ENCODE measurements at regions not wholly inside any gene's neighbourhood (a gene's known extent, or its start where the extent isn't known, plus 50 kb on each side); places are given as distances from the start of the nearest gene placed in this dataset.

DNA sequence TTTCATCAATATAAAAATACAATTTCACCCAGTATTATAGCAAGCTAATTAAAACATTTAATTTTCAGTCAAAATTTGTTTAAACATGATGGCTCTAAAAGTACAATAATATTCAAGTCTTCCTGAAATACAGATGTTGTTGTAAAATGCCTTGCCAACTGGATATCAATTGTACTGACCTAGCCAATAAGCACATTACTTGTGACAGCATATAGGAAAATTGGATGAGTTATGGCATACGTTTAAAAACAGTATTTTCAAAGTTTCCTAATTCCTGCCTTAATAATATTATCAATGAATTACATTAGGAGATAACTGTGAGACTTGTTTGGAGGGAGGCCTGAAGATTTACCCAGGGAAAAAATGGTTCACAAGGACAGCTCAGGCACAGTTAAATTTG is 336.9 kb upstream of the CDH20 start:
- no peak for DNase-seq (ENCODE audit: low spot score)

DNA sequence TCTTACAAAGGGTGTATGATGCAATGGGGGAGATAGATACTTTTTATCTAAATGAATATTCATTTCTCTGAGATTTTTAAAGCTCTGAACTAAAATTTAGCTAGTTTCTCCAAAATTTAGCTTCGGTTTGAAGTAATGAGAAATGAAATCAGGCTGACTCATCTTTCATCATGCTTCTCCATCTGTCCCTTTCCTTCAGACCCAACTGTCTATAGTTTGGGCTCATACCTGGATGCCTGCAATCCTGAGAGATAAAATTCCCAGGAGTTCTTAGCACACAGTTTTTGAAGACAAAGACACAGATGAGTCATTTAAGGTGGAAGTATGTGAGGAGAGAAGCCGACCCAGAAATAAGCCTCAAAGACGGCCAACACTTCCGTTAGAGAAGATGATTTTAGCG is 336.4 kb upstream of the CDH20 start:
- in situ Hi-C loops (cut with HindIII; ENCODE audit: low sequenced_read_pairs) = no loop called here
- no peak for DNase-seq (ENCODE audit: low spot score)

More for the DNA sequence above, 336.9 kb upstream of the CDH20 start:
- in situ Hi-C loops (cut with HindIII; ENCODE audit: low sequenced_read_pairs) = no loop called here

DNA sequence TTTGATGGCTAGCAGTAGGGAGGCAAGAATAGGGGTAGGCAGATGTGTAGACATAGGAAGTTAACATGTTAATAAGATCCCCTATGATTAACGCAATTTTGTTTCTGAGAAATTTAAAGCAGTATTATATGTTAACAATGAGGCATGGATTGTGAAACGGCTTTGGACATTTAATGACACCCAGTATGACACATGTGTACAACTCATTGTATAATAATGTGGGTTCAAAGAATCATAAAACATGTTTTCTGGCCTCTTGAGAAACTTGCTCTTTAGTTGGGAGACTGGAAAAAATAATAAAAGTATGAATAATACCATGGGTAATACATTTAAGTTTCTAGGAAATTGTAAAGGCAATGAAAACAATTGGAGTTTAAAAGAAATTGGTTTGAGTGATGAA is 332.1 kb upstream of the CDH20 start:
- in situ Hi-C loops (cut with HindIII; ENCODE audit: low sequenced_read_pairs) = no loop called here

DNA sequence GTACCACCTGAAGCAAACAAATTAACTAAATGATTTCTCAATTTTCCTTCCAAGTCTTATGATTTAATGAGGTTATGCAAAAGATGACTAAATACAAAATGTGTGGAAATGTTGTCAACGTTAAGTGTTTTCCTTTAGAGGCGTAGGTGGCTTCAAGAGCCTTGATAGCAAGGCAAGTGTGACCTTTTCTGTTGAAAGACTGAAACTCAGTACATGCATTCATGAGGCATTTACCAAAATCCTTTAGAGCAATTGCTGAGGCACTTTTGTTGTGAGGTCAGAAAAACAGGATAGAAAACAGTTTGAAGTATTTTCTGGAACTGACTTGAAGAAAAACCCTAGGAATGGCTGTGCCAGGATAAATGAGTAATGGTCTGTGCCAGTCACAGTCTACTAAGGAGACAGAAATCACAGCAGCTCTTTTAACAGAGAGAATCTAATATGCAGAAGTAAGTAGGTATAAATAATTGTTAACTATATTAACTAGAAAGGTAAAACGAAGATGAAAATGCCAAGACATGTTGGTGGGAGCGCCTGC is 326.5 kb upstream of the CDH20 start:
- DNase-seq (ENCODE audit: low spot score) = no peak
- in situ Hi-C loops (cut with HindIII; ENCODE audit: low sequenced_read_pairs) = no loop called here

More for the DNA sequence above, 332.1 kb upstream of the CDH20 start:
- no peak for DNase-seq (ENCODE audit: low spot score)

DNA sequence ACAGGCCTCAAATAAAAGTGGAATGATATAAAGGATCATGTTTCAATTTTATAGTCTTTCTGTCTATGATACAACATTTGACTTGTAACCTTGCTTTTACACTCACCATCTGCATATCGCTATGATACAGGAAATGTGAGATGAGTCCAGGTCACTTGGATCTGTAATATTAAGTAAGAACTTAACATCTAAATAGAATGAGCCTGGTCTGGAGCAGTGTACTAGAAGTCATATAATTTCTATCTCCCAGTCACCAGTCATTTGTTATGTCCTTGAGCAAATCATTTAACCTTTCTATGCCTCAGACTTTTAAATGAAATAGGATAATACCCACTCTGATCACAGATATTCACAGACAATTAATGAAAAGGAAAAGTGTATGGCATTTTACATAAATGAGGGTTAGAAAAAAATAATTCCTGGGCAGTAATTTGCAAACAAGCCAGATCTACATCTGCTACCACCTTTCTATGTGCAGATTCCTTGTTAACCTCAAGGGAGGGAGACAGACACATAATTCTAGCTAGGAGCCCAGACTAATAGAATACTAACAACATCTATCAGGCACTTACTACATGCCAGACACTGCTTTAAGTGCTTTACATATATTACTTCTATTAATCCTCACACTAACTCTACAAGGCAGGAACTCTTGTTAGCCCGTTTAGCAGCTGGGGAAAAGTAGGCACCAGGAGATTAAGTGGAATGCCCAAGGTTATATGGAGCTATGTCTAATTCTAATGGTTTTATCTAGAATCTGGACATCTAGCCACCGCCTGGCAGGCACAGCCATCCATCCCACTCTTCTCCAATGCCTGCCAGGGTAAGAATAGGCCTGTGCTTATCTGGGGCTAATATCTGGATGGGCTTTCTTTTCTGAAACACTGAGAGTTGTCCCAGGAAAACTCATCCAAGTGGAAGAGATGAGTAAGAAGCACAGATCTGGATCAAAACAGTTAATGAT is 313.6 kb upstream of the CDH20 start:
- no peak for DNase-seq (ENCODE audit: low spot score)
- in situ Hi-C loops (cut with HindIII; ENCODE audit: low sequenced_read_pairs) = no loop called here

DNA sequence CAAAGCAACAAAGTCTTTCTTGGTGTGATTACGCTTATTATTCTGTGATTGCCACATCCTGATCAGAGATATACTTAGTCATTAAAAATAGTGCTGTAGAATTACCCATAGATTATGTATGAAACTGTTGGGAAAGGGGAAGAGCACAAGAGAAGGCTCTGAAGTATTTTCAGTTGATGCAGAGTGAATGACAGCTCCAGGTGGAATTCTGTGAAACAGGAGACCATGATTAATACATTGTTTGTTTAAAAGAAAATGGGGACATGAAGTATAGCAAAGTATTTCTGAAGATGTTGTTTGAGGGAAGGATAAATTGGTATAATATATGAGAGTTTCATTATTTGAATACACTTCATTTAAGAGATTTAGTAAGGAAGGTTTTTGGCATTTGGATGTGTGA is 307.6 kb upstream of the CDH20 start:
- in situ Hi-C loops (cut with HindIII; ENCODE audit: low sequenced_read_pairs) = no loop called here
- DNase-seq (ENCODE audit: low spot score) = no peak

DNA sequence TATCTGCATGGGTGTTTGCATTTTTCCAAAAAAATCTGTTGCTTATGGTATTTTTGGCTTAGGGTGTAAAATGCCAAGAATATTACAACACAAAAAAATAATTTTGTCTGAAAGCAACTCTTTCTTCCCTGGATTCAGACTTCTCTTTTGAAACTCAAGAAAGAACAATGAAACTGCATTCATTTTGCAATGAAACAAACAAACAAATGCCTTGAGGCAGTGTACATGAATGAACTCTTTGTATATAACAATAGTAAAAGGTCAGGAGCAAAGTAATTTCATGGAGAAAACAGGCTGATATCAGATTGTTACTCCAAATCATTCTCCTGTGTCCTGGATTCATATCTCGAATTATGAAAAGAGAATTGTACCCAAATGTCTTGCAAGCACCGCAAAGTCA is 301.6 kb upstream of the CDH20 start:
- DNase-seq (ENCODE audit: low spot score) = no peak
- in situ Hi-C loops (cut with HindIII; ENCODE audit: low sequenced_read_pairs) = no loop called here

DNA sequence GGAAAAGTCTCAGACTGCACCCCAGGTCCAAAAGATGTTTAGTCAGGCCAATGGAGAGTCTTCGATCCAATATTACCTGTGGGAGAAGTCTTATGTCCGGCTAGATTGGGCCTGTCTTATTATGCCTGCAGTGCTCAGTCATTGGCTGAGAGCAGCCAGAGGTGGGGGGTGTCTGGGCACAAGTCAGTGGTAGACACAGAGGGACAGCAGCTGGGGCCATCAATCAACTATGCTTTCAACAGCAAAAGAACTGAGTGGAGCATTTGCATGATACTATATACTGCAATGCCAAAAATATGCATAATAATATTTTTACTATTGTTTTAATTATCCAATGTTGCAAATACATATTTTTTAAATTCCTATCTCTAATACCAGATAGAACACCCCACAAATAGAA is 298.6 kb upstream of the CDH20 start:
- no peak for DNase-seq (ENCODE audit: low spot score)
- in situ Hi-C loops (cut with HindIII; ENCODE audit: low sequenced_read_pairs) = no loop called here

DNA sequence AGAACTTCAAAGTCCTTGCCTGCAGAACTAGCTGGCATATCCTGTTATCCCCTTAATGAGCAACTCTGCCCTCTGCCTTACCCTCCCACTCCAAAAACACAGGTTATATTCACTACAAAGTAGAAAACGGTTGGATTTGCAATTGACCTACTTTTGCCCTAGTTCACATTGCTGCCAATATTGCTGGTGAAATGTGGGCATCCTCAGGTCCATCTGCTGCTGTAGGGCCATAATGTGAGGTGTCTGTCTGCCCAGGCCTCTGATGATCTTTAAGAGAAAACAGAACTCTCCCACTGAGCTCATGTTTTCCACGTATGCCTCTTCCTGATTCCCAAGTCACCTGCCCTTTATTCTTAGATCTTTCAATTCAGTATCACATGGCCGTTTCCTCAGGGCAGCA is 294.0 kb upstream of the CDH20 start:
- in situ Hi-C loops (cut with HindIII; ENCODE audit: low sequenced_read_pairs) = no loop called here
- peak; percentile 93 for DNase-seq (ENCODE audit: low spot score)

DNA sequence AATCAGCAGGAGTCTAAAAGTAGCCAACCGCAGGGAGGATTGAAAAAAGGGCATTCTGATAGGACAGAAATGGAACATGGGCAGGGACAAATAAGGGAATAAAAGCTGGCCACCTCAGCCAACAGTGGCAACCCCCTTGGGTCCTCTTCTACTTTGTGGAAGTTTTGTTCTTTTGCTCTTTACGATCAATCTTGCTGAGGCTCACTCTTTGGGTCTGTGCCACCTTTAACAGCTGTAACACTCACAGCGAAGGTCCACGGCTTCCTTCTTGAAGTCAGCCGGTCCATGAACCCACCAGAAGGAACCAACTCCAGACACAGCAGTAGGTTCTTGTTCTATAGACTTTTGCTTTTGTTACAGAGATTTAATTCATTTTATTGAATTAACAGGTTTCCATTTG is 285.4 kb upstream of the CDH20 start:
- in situ Hi-C loops (cut with HindIII; ENCODE audit: low sequenced_read_pairs) = no loop called here

DNA sequence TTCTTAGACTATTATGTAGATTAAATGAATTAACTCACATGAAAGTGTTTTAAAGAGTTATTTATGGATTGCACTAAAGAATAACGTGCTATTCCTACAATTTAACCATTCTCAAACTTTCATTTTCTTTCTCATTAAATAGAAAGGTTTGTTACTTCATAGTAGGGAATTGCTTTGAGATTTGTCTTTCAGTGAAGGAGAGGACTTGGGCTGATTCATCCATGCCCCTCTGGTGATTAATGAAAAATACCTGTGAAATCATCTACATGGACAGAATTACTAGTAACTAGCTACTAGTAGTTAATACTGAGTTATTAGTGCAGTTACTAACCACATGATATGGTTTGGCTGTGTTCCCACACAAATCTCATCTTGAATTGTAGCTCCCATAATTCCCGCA is 275.8 kb upstream of the CDH20 start:
- in situ Hi-C loops (cut with HindIII; ENCODE audit: low sequenced_read_pairs) = no loop called here
- no peak for DNase-seq (ENCODE audit: low spot score)

More for the DNA sequence above, 285.4 kb upstream of the CDH20 start:
- no peak for DNase-seq (ENCODE audit: low spot score)

DNA sequence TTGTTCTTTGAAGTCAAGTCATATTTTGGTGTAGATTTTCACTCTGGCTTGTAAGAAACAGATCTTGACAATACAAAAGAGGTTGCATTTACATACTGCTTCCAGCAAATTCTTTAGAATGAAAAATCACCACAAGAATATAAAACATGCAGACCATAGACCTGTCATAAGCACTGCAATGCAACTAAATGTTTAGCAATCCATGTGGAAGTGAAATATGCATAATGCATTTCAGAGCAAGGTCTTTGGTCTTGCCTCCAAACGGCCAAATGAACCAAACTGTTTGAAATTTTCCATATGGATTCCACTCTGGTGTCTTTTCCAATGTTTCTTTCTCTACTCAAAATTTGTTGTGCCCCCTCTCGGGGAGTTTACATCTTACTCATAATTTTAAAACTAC is 271.0 kb upstream of the CDH20 start:
- in situ Hi-C loops (cut with HindIII; ENCODE audit: low sequenced_read_pairs) = no loop called here
- DNase-seq (ENCODE audit: low spot score) = no peak

DNA sequence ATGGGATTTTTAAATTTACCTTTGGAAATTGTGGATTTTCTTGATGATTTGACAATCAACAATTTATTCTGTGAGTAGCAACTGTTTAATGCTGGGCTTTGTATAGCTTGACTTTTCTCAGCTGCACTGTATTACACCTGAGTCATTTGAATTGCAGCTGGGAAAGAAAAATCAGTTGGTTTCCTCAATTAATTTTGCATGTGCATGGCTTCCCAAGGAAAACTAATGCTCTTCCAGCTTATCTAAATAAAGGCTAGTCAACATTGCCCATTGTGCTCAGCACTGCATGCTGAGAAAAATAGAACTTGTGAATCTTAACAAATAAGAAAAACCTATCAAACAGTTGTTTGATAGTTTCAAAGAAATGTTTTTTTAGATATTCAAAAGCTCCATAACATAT is 268.3 kb upstream of the CDH20 start:
- in situ Hi-C loops (cut with HindIII; ENCODE audit: low sequenced_read_pairs) = no loop called here
- no peak for DNase-seq (ENCODE audit: low spot score)

DNA sequence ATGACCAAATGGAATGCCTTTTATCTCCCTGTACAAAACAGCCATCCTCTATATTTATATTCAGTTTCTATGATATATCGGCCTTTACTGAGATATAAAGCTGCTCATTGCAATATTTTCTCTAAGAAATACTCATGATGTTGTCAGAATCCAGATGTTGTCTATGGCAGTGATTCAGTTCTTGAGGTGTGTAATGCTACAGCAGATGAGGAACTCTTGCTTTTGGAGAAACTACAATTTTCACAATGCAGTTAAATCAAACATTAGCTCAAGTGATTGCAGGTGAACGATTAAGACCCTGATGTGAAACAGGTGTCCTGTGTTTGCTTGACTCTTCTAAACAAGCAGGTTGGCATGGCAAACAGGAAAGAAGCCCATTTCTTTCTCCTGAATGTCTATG is 256.2 kb upstream of the CDH20 start:
- in situ Hi-C loops (cut with HindIII; ENCODE audit: low sequenced_read_pairs) = no loop called here
- DNase-seq (ENCODE audit: low spot score) = no peak

DNA sequence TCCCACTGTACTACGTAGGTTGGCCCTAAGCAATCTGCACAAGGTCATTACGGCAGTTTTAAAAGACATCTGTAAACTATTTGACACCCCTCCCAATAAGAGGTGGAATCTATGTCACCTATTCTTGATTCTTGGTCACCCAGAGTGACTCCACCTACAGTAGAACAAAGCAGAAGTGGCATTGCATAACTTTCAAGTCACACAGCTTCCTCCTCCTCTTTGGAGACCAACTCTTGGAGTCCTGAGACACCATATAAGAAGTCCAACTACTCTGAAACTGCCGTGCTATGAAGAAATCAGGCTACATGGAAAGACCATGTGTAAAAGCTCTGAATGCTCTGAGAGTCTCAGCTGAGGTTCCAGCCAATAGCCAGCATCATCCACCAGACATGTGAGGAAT is 253.5 kb upstream of the CDH20 start:
- DNase-seq (ENCODE audit: low spot score) = no peak
- in situ Hi-C loops (cut with HindIII; ENCODE audit: low sequenced_read_pairs) = no loop called here

DNA sequence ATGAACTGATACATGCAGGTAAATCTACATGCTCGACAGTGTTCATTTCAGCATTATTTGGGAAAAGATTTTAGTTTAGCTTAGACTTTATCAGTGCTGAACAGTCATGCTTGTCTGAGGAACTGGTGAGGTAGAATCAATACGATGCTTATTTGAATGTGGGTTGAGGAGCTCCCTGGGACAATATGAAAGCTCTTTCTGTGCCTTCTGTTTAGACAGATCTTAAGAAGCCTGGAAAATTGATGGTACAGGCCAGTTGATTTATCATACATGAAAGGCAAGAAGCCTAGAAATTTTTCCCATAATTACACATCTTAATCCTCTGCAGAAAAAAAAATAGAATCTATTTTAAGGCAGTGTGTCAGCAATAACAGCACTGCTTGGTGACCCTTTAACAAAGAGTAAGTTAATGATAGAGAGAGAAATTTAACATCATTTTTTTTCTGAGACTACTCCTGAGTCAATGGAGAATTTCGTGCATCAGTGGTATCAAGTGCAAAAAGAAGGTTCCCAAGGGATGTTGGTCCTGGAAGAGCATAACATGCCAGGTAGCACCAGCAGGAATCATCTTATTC is 252.2 kb upstream of the CDH20 start:
- DNase-seq (ENCODE audit: low spot score) = no peak
- in situ Hi-C loops (cut with HindIII; ENCODE audit: low sequenced_read_pairs) = no loop called here

DNA sequence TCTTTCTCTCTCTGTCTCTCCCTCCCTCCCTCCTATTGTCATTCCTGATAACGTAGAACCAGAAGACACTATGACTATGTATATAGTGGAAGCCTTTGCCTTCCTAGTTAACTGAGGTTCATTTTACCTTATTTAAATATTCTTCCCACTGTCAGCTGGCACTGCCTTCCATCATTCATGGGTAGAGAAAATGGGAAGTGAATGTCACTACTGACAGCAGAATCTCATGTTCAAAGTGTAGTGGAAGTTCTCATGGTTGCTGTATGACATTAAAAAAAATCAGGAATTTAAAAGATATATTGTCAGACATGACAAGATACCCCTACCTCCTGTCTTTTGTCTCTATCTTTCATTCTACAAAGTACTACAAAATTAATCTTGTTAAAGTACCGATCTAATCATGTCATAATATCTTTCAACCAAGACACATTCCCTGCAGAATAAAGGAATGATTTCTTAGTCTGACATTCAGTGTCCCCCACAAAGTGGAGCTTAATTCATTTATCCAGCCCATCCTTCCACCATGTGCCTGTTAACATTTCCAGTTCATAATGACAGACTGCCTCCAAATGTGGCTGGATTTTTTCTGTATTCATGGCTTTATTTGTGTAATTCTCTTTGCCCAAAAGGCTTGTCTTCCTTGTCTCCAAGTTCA is 250.1 kb upstream of the CDH20 start:
- DNase-seq (ENCODE audit: low spot score) = no peak
- in situ Hi-C loops (cut with HindIII; ENCODE audit: low sequenced_read_pairs) = no loop called here

DNA sequence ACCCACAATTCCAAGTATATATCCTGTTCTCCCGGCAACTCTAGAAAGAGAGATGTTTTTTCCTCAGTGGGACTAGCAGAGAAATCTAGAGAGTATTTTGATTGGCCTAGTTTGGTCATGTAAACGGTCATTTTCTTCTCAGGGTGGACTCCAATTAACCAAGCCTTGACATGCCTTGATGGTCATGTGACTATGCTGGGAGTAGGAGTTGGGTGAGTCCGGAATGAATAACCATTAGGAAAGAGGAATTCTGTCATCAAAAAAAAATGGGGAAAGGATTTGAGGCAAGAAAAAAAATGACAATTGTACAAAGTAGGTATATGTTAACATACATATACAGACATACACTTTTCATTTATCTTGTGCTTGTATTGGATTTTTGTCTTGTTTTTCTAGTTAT is 248.2 kb upstream of the CDH20 start:
- no peak for DNase-seq (ENCODE audit: low spot score)
- in situ Hi-C loops (cut with HindIII; ENCODE audit: low sequenced_read_pairs) = no loop called here

DNA sequence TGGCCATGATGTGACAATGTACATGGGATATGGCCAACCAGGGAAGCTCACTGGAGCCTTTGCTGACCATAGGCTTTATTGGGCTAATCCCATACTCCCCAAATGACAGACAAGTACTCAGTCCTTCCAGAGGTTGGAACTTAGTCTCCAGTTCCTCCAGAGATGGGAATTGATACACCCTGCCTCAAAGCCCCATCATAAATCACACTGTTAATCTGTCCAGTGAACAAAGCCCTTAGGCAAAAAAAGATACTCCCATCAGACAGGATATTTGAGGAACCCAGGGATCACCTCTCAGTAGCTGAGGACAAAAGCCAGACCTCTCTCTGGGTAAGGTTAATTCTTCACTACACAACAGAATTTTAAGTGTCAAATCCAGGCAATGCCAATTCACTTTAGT is 247.5 kb upstream of the CDH20 start:
- DNase-seq (ENCODE audit: low spot score) = no peak
- in situ Hi-C loops (cut with HindIII; ENCODE audit: low sequenced_read_pairs) = no loop called here

DNA sequence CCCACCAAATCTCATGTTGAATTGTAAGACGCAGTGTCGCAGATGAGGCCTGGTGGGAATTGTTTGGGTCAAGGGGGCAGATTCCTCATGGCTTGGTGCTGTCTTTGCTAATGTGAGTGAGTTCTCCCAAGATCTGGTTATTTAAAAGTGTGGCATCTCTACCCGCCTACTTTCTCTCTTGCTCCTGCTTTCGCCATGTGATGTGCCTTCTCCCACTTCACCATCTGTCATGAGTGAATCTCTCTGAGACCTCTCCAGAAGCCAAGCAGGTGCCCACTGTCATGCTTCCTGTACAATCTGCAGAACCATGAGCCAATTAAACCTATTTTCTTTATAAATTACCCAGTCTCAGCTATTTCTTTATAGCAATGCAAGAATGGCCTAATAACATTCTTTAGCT is 246.6 kb upstream of the CDH20 start:
- DNase-seq (ENCODE audit: low spot score) = peak; percentile 74
- in situ Hi-C loops (cut with HindIII; ENCODE audit: low sequenced_read_pairs) = no loop called here
